SU-DHL-6 (cell line): ENCODE measurements at regions not wholly inside any gene's neighbourhood (a gene's known extent, or its start where the extent isn't known, plus 50 kb on each side); places are given as distances from the start of the nearest gene placed in this dataset.

Source experiments
- H2AFZ ChIP-seq: fragments of 200-600 bp; sonication (generic); 2 replicates; pipeline ENCODE4 v1.6.1; 2014; ENCODE audit warnings: low read depth, mild to moderate bottlenecking, moderate library complexity, mixed read lengths, antibody characterized with exemption, low read length; ENCODE audit not compliant: severe bottlenecking
- H3F3A ChIP-seq: fragments of 200-600 bp; shearing (Covaris generic); 2 replicates; pipeline ENCODE4 v1.6.0; 2016; ENCODE audit warnings: antibody characterized with exemption, mild to moderate bottlenecking; ENCODE audit not compliant: insufficient read depth
- H3K27ac ChIP-seq: fragments of 200-600 bp; sonication (generic); 2 replicates; pipeline ENCODE4 v1.5.1; 2016; ENCODE audit warnings: low read depth, mild to moderate bottlenecking, low read length, moderate library complexity, mixed read lengths
- H3K27me3 ChIP-seq: fragments of 200-600 bp; sonication (generic), shearing (Covaris generic); 2 replicates; pipeline ENCODE4 v1.6.0; 2014; ENCODE audit warnings: mild to moderate bottlenecking, low read length
- H3K36me3 ChIP-seq: fragments of 200-600 bp; sonication (generic); 2 replicates; pipeline ENCODE4 v1.6.1; 2014; ENCODE audit warnings: mild to moderate bottlenecking, low read length, mixed read lengths
- H3K4me2 ChIP-seq: fragments of 300-600, 200-600 bp; shearing (Covaris generic), sonication (generic); 2 replicates; pipeline ENCODE4 v1.6.0; 2014; ENCODE audit warnings: low read length, low read depth, mild to moderate bottlenecking; ENCODE audit not compliant: poor library complexity, severe bottlenecking
- H3K4me3 ChIP-seq: fragments of 200-600 bp; sonication (generic); 2 replicates; pipeline ENCODE4 v1.5.1; 2014; ENCODE audit warnings: antibody characterized with exemption, low read length, mild to moderate bottlenecking, mixed read lengths; ENCODE audit not compliant: insufficient read depth, poor library complexity, severe bottlenecking
- H3K79me2 ChIP-seq: fragments of 200-600 bp; sonication (generic); 2 replicates; pipeline ENCODE4 v1.6.1; 2014; ENCODE audit warnings: mild to moderate bottlenecking, low read length, moderate library complexity; ENCODE audit not compliant: insufficient read depth
- H3K9ac ChIP-seq: fragments of 200-600 bp; sonication (generic); 2 replicates; pipeline ENCODE4 v1.7.0; 2014; ENCODE audit warnings: mild to moderate bottlenecking, low read length
- H3K9me2 ChIP-seq: fragments of 200-600 bp; sonication (generic); replicated peaks from 2 replicates; pipeline ENCODE4 v1.6.1; 2014; ENCODE audit warnings: low read length; ENCODE audit not compliant: insufficient read depth
- H3K9me3 ChIP-seq: fragments of 200-600 bp; sonication (generic); 2 replicates; pipeline ENCODE4 v1.6.1; 2014; ENCODE audit warnings: low read length, mixed read lengths; ENCODE audit not compliant: insufficient read depth
- H4K20me1 ChIP-seq: fragments of 200-600 bp; sonication (generic); 2 replicates; pipeline ENCODE4 v1.6.1; 2014; ENCODE audit warnings: low read depth, mild to moderate bottlenecking, antibody characterized with exemption, low read length, moderate library complexity, mixed read lengths
- CTCF ChIP-seq: fragments of 200-600 bp; sonication (generic); IDR thresholded peaks from one replicate; pipeline ENCODE4 v1.5.1; 2017; ENCODE audit warnings: antibody characterized with exemption, mild to moderate bottlenecking, low read length, moderate library complexity; ENCODE audit not compliant: insufficient read depth, poor library complexity, severe bottlenecking
- EZH2phosphoT487 ChIP-seq: fragments of 200-600 bp; sonication (generic), shearing (Covaris generic); conservative IDR thresholded peaks from 2 replicates; pipeline ENCODE4 v1.6.1; 2018; ENCODE audit warnings: mild to moderate bottlenecking, antibody characterized with exemption, low read length, moderate library complexity, mixed read lengths

GRCh38 chr7:131131746-131132431, 195.8 kb upstream of the MKLN1 start:
- no peaks in the 10 kb centered on the region for H3K36me3 ChIP-seq
- no peaks in the 10 kb centered on the region for H4K20me1 ChIP-seq
- H2AFZ ChIP-seq: no peak overlapping the region
- H3K79me2 ChIP-seq: no peaks in the 10 kb centered on the region
- no peaks in the 10 kb centered on the region for H3F3A ChIP-seq
- H3K9me2 ChIP-seq: no peaks in the 10 kb centered on the region
- no peak overlapping the region for H3K4me3 ChIP-seq
- no peak overlapping the region for H3K27ac ChIP-seq
- H3K9ac ChIP-seq: no peak overlapping the region
- H3K9me3 ChIP-seq: no peaks in the 10 kb centered on the region
- TF ChIP-seq EZH2phosphoT487 (no peak), CTCF (no peak)
- no peaks in the 10 kb centered on the region for H3K27me3 ChIP-seq
- H3K4me2 ChIP-seq: no peak overlapping the region

GRCh38 chr7:131139462-131139861, 188.2 kb upstream of the MKLN1 start:
- H3K36me3 ChIP-seq: no peaks in the 10 kb centered on the region
- H3K27ac ChIP-seq: no peak overlapping the region
- no peaks in the 10 kb centered on the region for H3K9me2 ChIP-seq
- H3K4me3 ChIP-seq: no peak overlapping the region
- H3K4me2 ChIP-seq: no peak overlapping the region
- H2AFZ ChIP-seq: no peak overlapping the region
- no peaks in the 10 kb centered on the region for H3K9me3 ChIP-seq
- no peaks in the 10 kb centered on the region for H4K20me1 ChIP-seq
- no peaks in the 10 kb centered on the region for H3F3A ChIP-seq
- TF ChIP-seq CTCF: no peak
- no peak overlapping the region for H3K9ac ChIP-seq
- H3K79me2 ChIP-seq: no peaks in the 10 kb centered on the region
- H3K27me3 ChIP-seq: no peaks in the 10 kb centered on the region

- no peak overlapping the region for H3K4me2 ChIP-seq
- no peaks in the 10 kb centered on the region for H3K36me3 ChIP-seq
- H3K9ac ChIP-seq: no peak overlapping the region
- no peak overlapping the region for H3K4me3 ChIP-seq
- H3K9me3 ChIP-seq: no peaks in the 10 kb centered on the region
- H2AFZ ChIP-seq: no peak overlapping the region
- TF ChIP-seq CTCF (no peak), EZH2phosphoT487 (no peak)
- no peaks in the 10 kb centered on the region for H3F3A ChIP-seq
- no peaks in the 10 kb centered on the region for H3K27me3 ChIP-seq
- no peak overlapping the region for H3K27ac ChIP-seq
- no peaks in the 10 kb centered on the region for H4K20me1 ChIP-seq
- H3K9me2 ChIP-seq: no peaks in the 10 kb centered on the region
- H3K79me2 ChIP-seq: no peaks in the 10 kb centered on the region
Observed at GRCh38 chr7:131141443-131141967, 186.2 kb upstream of the MKLN1 start.
